ENCODE measurements at regions not wholly inside any gene's neighbourhood (a gene's known extent, or its start where the extent isn't known, plus 50 kb on each side); places are given as distances from the start of the nearest gene placed in this dataset.

DNA sequence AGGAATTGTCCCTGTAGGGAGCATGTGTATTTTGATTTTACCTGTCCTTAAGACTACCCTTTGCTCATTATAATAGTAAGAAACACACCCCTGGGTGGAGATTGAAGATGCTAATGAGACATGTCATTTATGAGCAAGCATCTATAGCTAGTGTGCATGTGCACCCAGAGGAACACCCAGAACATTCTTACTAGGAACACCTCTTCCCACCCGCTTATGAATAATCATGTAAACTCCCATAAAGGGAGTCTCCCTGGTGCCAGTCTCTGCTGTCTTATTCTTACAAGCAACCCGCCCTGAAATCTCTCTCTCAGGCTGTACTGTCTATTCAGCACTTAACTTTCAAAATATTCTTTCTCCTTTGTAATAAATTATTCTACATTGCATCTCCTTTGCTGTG, 1227.3 kb downstream of the ROBO1 start:
- Histone ChIP-seq H2AK5ac (ENCODE audit: insufficient read length, low read length) (no peak overlapping the region), H3K23ac (ENCODE audit: insufficient read length, low read depth, low read length) (no peak overlapping the region), H4K5ac (ENCODE audit: insufficient read length, low read depth, low read length) (no peak overlapping the region), H3K9me3 (ENCODE audit: control insufficient read depth, low read depth, low read length) (no peaks in the 10 kb centered on the region), H2AFZ (ENCODE audit: low read length) (no peak overlapping the region), H3K79me2 (ENCODE audit: insufficient read depth, low read length) (no peaks in the 10 kb centered on the region), H4K91ac (ENCODE audit: insufficient read length, low read depth, low read length) (no peak overlapping the region), H2BK15ac (ENCODE audit: low read depth, low read length) (no peak overlapping the region), H3K4me2 (ENCODE audit: insufficient read depth, insufficient read length, low read length) (no peak overlapping the region), H3K9ac (ENCODE audit: extremely low read depth, insufficient read length, low read length) (no peak overlapping the region), H4K20me1 (ENCODE audit: control insufficient read depth, insufficient read depth, insufficient read length) (no peaks in the 10 kb centered on the region), H2BK120ac (ENCODE audit: low read depth, low read length, poor library complexity, severe bottlenecking) (no peak overlapping the region), H2BK20ac (ENCODE audit: low read depth, low read length, poor library complexity, severe bottlenecking) (no peak overlapping the region), H3K18ac (ENCODE audit: insufficient read length, low read depth, low read length) (no peak overlapping the region), H2BK5ac (ENCODE audit: insufficient read length, low read length) (no peak overlapping the region), H3K27ac (ENCODE audit: insufficient read length, low read depth, low read length) (no peak overlapping the region), H3K4ac (ENCODE audit: low read depth, low read length) (no peak overlapping the region), H3K23me2 (ENCODE audit: insufficient read length, low read depth, low read length, poor library complexity, severe bottlenecking) (no peaks in the 10 kb centered on the region), H3K14ac (ENCODE audit: insufficient read depth, low read length) (no peak overlapping the region), H3K4me1 (ENCODE audit: insufficient read depth, low read length) (no peaks in the 10 kb centered on the region), H3K79me1 (ENCODE audit: insufficient read depth, low read depth, low read length, poor library complexity, severe bottlenecking) (no peaks in the 10 kb centered on the region), H3K56ac (ENCODE audit: insufficient read length, low read depth, low read length) (no peak overlapping the region), H4K8ac (replicated peaks; ENCODE audit: insufficient read length, low read depth, low read length) (no peak overlapping the region), H3T11ph (ENCODE audit: low read length) (no peak overlapping the region), H2BK12ac (ENCODE audit: insufficient read length, low read depth, low read length) (no peak overlapping the region), H3K27me3 (ENCODE audit: insufficient read depth, low read length) (no peaks in the 10 kb centered on the region)
- Mint-ChIP-seq H3K27me3 (ENCODE audit: low read depth) (no peaks in the 10 kb centered on the region), H3K9me3 (no peaks in the 10 kb centered on the region; a peak in 1 of 5 replicates), H3K4me1 (no peaks in the 10 kb centered on the region; a peak in 1 of 4 replicates), H3K4me3 (no peak overlapping the region), H3K27ac (no peak overlapping the region), H3K36me3 (ENCODE audit: insufficient read depth in 1 of 3, low read depth in 3 of 3) (no peaks in the 10 kb centered on the region)
- no peak for DNase-seq
- no CpG with 5 or more reads among the region's 2 CpGs for WGBS (ENCODE audit: extremely low coverage, insufficient read length, low lambda C conversion rate)
- TF ChIP-seq, protein P1, sequence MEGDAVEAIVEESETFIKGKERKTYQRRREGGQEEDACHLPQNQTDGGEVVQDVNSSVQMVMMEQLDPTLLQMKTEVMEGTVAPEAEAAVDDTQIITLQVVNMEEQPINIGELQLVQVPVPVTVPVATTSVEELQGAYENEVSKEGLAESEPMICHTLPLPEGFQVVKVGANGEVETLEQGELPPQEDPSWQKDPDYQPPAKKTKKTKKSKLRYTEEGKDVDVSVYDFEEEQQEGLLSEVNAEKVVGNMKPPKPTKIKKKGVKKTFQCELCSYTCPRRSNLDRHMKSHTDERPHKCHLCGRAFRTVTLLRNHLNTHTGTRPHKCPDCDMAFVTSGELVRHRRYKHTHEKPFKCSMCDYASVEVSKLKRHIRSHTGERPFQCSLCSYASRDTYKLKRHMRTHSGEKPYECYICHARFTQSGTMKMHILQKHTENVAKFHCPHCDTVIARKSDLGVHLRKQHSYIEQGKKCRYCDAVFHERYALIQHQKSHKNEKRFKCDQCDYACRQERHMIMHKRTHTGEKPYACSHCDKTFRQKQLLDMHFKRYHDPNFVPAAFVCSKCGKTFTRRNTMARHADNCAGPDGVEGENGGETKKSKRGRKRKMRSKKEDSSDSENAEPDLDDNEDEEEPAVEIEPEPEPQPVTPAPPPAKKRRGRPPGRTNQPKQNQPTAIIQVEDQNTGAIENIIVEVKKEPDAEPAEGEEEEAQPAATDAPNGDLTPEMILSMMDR (conservative IDR thresholded peaks at IDR 0.05): no peak
